Testis (tissue), 2 donors: ENCODE measurements at regions not wholly inside any gene's neighbourhood (a gene's known extent, or its start where the extent isn't known, plus 50 kb on each side); places are given as distances from the start of the nearest gene placed in this dataset.
"Not testable (repeated sequence)": the region's sequence is repeated elsewhere in the genome, so short reads cannot be mapped to it uniquely, and the experiment has no call there.

Experiments
- CTCF ChIP-seq, 3 experiments: fragments of 450-650 bp in 2 of 3; fragments of 200-600 bp in 1 of 3; sonication (generic) in 1 of 3; IDR thresholded peaks; one replicate each; pipeline ENCODE4 v1.5.1; 2016 to 2019; ENCODE audit warnings: antibody characterized with exemption in 3 of 3, mild to moderate bottlenecking in 2 of 3, moderate library complexity in 1 of 3
- POLR2A ChIP-seq: fragments of 450-650 bp; IDR thresholded peaks from one replicate; pipeline ENCODE4 v1.6.1; 2017; ENCODE audit warnings: antibody characterized with exemption, mild to moderate bottlenecking, moderate library complexity

GRCh38 chr1:30204916-30205315 lies 518.5 kb downstream of the MATN1 start:
- TF ChIP-seq CTCF (IDR thresholded peaks at IDR 0.05); POLR2A: not testable (repeated sequence)
